Sigmoid colon (tissue), 4 donors: ENCODE measurements at regions not wholly inside any gene's neighbourhood (a gene's known extent, or its start where the extent isn't known, plus 50 kb on each side); places are given as distances from the start of the nearest gene placed in this dataset.

Experiments used
- EP300 ChIP-seq, 4 donors: sonication (generic); formaldehyde crosslinking; IDR thresholded peaks; one replicate each; pipeline ENCODE4 v1.6.1; 2017; ENCODE audit warnings: antibody characterized with exemption in 4 of 4
- POLR2AphosphoS5 ChIP-seq, 4 donors: sonication (generic); formaldehyde crosslinking; IDR thresholded peaks; one replicate each; pipeline ENCODE4 v1.6.1; 2017; ENCODE audit warnings: antibody characterized with exemption in 4 of 4
- TF ChIP-seq, protein P1 (sequence below), 4 experiments: fragments of 450-650 bp in 3 of 4; fragments of 200-600 bp in 1 of 4; IDR thresholded peaks; one replicate each; pipeline ENCODE4 v1.5.1; 2016 to 2019; ENCODE audit warnings: antibody characterized with exemption in 4 of 4, mild to moderate bottlenecking in 3 of 4, moderate library complexity in 2 of 4

DNA sequence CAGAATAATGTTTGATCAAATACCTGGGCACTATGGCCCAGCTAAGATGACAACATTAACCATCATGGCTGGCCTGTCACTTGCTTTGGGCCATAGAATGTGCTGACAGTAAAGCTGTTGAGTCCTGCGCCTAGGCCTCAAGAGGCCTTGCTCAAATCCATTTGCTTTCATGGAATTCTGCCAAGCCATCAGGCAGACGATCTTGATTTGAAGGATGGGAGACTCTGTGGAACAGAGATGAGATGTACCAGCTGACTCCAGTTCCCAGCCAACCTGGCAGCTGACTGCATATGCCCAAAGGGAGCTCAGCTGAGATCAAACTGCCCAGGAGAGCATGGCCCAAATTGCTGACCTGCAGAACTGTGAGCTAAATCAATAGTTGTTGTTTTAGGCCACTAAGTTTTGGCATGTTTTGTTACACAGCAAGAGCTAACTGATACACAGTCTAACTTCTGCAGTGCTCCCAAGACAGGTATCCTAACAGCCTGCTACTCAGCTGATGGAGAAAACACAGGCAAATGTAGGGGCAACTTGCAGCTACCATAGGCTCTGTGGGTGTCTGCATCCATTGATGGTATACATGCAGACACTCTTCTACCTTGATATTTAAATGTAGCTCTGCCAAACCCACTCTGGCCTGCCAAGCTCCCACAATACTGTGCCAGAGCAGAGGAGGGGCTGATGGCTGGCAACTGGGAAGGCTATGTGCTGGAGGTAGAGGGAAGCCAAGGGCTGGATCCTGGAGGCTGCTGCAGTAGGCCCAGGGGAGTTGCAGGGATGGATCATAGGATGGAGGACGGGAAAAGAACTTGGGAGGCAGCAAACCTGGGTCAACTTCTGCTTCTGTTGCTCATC, 55.2 kb upstream of the RNF24 start:
- TF ChIP-seq, protein P1, sequence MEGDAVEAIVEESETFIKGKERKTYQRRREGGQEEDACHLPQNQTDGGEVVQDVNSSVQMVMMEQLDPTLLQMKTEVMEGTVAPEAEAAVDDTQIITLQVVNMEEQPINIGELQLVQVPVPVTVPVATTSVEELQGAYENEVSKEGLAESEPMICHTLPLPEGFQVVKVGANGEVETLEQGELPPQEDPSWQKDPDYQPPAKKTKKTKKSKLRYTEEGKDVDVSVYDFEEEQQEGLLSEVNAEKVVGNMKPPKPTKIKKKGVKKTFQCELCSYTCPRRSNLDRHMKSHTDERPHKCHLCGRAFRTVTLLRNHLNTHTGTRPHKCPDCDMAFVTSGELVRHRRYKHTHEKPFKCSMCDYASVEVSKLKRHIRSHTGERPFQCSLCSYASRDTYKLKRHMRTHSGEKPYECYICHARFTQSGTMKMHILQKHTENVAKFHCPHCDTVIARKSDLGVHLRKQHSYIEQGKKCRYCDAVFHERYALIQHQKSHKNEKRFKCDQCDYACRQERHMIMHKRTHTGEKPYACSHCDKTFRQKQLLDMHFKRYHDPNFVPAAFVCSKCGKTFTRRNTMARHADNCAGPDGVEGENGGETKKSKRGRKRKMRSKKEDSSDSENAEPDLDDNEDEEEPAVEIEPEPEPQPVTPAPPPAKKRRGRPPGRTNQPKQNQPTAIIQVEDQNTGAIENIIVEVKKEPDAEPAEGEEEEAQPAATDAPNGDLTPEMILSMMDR (IDR thresholded peaks at IDR 0.05): no peak
- TF ChIP-seq POLR2AphosphoS5 (IDR thresholded peaks at IDR 0.05) (no peak), EP300 (IDR thresholded peaks at IDR 0.05) (no peak)
